T47D (cell line): ENCODE measurements at regions not wholly inside any gene's neighbourhood (a gene's known extent, or its start where the extent isn't known, plus 50 kb on each side); places are given as distances from the start of the nearest gene placed in this dataset.

Source experiments
- DNase-seq, 2 experiments: peaks; one replicate each; pipeline versions ENCODE4 v3.0.0 to v3.0.0-alpha.2; 2011 to 2012; ENCODE audit warnings: low read depth in 1 of 2, low spot score in 1 of 2
- JUND ChIP-seq: IDR thresholded peaks from 2 replicates; pipeline ENCODE4 v1.6.1; 2012; ENCODE audit warnings: low read depth
- in situ Hi-C: cut with HindIII; loops from 2 replicates; pipeline ENCODE4 v1.10.0; 2016; ENCODE audit warnings: low sequenced_read_pairs, low pct_unique_long_range_greater_than_20kb

- in situ Hi-C loops: no loop called here
- peak in 1 of 2 experiments; percentile 59 for DNase-seq
- TF ChIP-seq JUND: no peak
Observed at GRCh38 chr6:21740376-21741124, 147.0 kb downstream of the SOX4 start.

DNA sequence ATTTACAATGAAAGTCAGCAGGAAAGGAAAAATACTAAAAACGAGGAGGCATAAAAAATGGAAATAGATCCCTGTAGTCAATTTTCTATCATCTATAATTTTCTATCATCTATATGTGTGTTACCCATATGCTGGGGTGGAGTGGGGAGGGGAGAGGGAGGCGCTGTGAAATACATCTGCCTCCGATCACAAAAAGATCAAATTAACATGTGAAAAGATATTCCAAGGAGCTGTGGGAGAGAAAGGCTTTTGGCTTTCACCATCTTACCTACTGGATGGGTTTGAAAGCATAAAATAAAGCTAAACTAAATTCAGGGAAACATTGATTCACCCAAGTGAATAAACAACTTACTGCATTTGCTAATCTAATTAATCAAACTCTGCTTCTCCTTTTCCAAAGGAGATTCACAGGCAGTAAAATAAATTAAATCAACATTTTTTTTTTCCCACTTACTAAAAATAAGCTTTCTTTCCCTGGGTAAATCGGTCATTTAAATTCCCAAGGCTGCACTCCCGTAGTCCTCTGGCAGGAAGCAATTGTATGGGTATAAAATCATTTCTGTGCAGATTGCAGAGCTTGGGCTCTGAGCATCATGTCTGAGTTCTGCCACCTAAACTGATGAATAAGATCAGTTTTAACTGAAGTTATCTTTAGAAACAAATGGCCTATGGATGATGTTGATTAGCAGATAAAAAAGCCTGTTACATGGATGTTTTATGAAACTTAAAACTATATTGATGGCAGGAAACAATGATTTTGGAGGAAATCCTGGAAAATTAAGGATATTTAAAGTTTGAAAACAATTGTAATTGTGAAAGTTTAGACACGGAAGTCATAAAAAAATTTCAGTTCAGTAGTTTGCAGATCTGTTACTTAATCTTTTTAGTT is 147.9 kb downstream of the SOX4 start:
- in situ Hi-C loops: no loop called here
- DNase-seq: no peak
- TF ChIP-seq JUND: no peak

DNA sequence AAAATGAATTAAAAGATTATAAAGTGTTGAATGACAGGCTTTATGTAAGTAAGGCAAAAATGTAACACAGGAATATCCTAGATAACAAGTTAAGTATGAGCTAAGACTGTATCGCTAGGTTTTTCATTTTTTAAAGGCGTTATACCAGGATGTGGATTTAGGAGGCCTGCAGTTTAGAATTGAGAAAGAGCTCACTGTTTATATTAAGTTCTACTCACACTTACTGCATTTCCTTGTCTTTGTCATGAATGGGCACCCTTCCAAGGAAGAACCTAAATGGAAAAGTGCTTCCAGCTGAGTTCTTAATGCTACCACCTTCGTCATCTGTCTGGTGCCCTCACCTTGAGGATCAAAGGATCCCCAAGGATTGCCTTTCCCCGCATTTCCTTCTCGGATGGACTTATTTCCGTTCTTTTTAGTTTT is 148.7 kb downstream of the SOX4 start:
- in situ Hi-C loops: no loop called here
- DNase-seq: peak in 1 of 2 experiments; percentile 69
- no peak for TF ChIP-seq JUND

DNA sequence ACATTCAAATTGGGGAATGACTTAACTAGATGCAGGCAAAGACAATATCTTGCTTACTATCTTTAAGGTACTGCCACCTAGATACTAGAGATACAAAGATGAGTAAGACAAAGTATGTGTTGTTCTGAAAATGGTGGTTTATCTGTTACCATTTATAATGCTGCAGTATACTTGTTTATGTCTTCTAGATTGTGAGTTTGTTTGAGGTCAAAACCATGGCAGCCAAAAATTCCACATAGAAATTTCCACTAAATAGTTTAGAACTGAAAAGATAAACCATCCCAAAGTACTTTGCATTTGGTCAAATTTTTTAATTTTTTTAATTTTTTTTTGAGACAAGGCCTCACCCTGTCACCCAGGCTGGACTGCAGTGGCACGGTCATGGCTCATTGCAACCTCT is 150.8 kb downstream of the SOX4 start:
- DNase-seq: no peak
- TF ChIP-seq JUND: no peak
- in situ Hi-C loops: no loop called here

- no peak for TF ChIP-seq JUND
- no peak for DNase-seq
- in situ Hi-C loops: no loop called here
Observed at GRCh38 chr6:21745543-21746337, 152.2 kb downstream of the SOX4 start.

GRCh38 chr6:21747441-21747840 is 153.9 kb downstream of the SOX4 start:
- DNase-seq: no peak
- no peak for TF ChIP-seq JUND
- in situ Hi-C loops: no loop called here

- in situ Hi-C loops: no loop called here
- TF ChIP-seq JUND: no peak
- DNase-seq: peak in 1 of 2 experiments; percentile 67
Observed at GRCh38 chr6:21748343-21749056, 154.9 kb downstream of the SOX4 start.

GRCh38 chr6:21749754-21750153 is 156.2 kb downstream of the SOX4 start:
- TF ChIP-seq JUND: no peak
- DNase-seq: no peak
- in situ Hi-C loops: no loop called here

GRCh38 chr6:21750575-21750974 is 157.0 kb downstream of the SOX4 start:
- no peak for TF ChIP-seq JUND
- in situ Hi-C loops: no loop called here
- no peak for DNase-seq

DNA sequence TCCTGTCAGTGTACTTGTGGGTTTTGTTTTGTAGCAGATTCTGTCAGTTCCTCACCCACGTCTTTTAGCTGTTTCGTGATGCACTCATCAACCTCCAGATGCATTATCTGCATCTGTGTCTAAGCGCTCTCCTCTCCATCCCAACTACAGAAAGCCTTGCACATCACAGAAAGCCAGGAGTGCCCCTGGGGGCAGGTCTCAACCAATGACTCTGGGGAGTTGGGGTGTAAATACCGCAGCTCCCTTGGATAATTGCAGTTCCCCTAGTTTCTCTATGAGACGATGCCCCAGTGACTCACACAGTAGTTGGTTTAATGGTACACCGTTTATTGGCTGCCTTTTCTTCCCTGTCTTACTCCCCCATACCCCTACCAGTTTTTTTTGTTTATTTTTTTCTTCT is 158.1 kb downstream of the SOX4 start:
- in situ Hi-C loops: no loop called here
- TF ChIP-seq JUND: no peak
- no peak for DNase-seq

GRCh38 chr6:21752054-21752811 is 158.7 kb downstream of the SOX4 start:
- DNase-seq: no peak
- no peak for TF ChIP-seq JUND
- in situ Hi-C loops: no loop called here
